Right lung (tissue), 2 donors: ENCODE measurements at regions not wholly inside any gene's neighbourhood (a gene's known extent, or its start where the extent isn't known, plus 50 kb on each side); places are given as distances from the start of the nearest gene placed in this dataset.

ENCODE experiments used
- DNase-seq, 2 donors: peaks; one replicate each; pipeline ENCODE4 v3.0.0-alpha.2; 2013

- peak; percentile 42 to 44 for DNase-seq
These were observed 500.4 kb downstream of the GALR1 start for GRCh38 chr18:77750006-77750405.

- no peak for DNase-seq
These were observed 504.9 kb downstream of the GALR1 start for GRCh38 chr18:77754475-77755044.

GRCh38 chr18:77755187-77755586 is 505.5 kb downstream of the GALR1 start:
- DNase-seq: no peak

GRCh38 chr18:77761332-77761731 is 511.7 kb downstream of the GALR1 start:
- DNase-seq: no peak

GRCh38 chr18:77762014-77762413 is 512.4 kb downstream of the GALR1 start:
- DNase-seq: no peak

GRCh38 chr18:77762642-77763041 is 513.0 kb downstream of the GALR1 start:
- no peak for DNase-seq

GRCh38 chr18:77763530-77764145 is 514.0 kb downstream of the GALR1 start:
- no peak for DNase-seq

- peak in 1 of 2 donors; percentile 23 for DNase-seq
These were observed 515.8 kb downstream of the GALR1 start for GRCh38 chr18:77765468-77765867.

- DNase-seq: no peak
These were observed 516.8 kb downstream of the GALR1 start for GRCh38 chr18:77766421-77766820.

GRCh38 chr18:77772177-77772576 is 522.5 kb downstream of the GALR1 start:
- no peak for DNase-seq

- DNase-seq: no peak
These were observed 526.5 kb downstream of the GALR1 start for GRCh38 chr18:77776104-77776503.

- no peak for DNase-seq
These were observed 527.5 kb downstream of the GALR1 start for GRCh38 chr18:77777163-77777562.

- no peak for DNase-seq
These were observed 535.2 kb downstream of the GALR1 start for GRCh38 chr18:77784759-77785379.

- no peak for DNase-seq
These were observed 535.8 kb downstream of the GALR1 start for GRCh38 chr18:77785415-77785975.

- DNase-seq: no peak
These were observed 553.4 kb downstream of the GALR1 start for GRCh38 chr18:77803024-77803423.

- DNase-seq: no peak
These were observed 554.7 kb downstream of the GALR1 start for GRCh38 chr18:77804382-77804781.

GRCh38 chr18:77807650-77808049 is 558.0 kb downstream of the GALR1 start:
- DNase-seq: no peak

GRCh38 chr18:77811503-77811902 is 561.9 kb downstream of the GALR1 start:
- DNase-seq: peak in 1 of 2 donors; percentile 1

GRCh38 chr18:77815666-77816338 is 566.2 kb downstream of the GALR1 start:
- no peak for DNase-seq

- no peak for DNase-seq
These were observed 568.7 kb downstream of the GALR1 start for GRCh38 chr18:77818328-77818727.

- DNase-seq: no peak
These were observed 570.8 kb downstream of the GALR1 start for GRCh38 chr18:77820472-77820871.

GRCh38 chr18:77821892-77822291 is 572.2 kb downstream of the GALR1 start:
- DNase-seq: no peak

GRCh38 chr18:77822632-77823031 is 573.0 kb downstream of the GALR1 start:
- no peak for DNase-seq
